CD4-positive, alpha-beta T cell treated with Interleukin-2 at 100 ng/mL for 4 hours (primary cell): ENCODE measurements at regions not wholly inside any gene's neighbourhood (a gene's known extent, or its start where the extent isn't known, plus 50 kb on each side); places are given as distances from the start of the nearest gene placed in this dataset.

Experiments
- DNase-seq: peaks from one replicate; pipeline ENCODE4 v3.0.0-alpha.2; 2020; ENCODE audit warnings: low spot score

GRCh38 chr2:220858101-220858500 lies 714.0 kb downstream of the EPHA4 start:
- DNase-seq: no peak

- no peak for DNase-seq
Measured at GRCh38 chr2:220871909-220872308, 700.2 kb downstream of the EPHA4 start.

GRCh38 chr2:220876080-220876824 lies 695.9 kb downstream of the EPHA4 start:
- no peak for DNase-seq

GRCh38 chr2:220877491-220877890 lies 694.6 kb downstream of the EPHA4 start:
- no peak for DNase-seq

GRCh38 chr2:220877897-220878296 lies 694.2 kb downstream of the EPHA4 start:
- no peak for DNase-seq

GRCh38 chr2:220880623-220881596 lies 691.2 kb downstream of the EPHA4 start:
- no peak for DNase-seq

GRCh38 chr2:220882507-220882906 lies 689.6 kb downstream of the EPHA4 start:
- no peak for DNase-seq

GRCh38 chr2:220885593-220885992 lies 686.5 kb downstream of the EPHA4 start:
- DNase-seq: no peak

- DNase-seq: no peak
Measured at GRCh38 chr2:220887271-220887870, 684.7 kb downstream of the EPHA4 start.

- no peak for DNase-seq
Measured at GRCh38 chr2:220887876-220888275, 684.2 kb downstream of the EPHA4 start.

- DNase-seq: no peak
Measured at GRCh38 chr2:220890931-220891330, 681.2 kb downstream of the EPHA4 start.

- DNase-seq: no peak
Measured at GRCh38 chr2:220891405-220891804, 680.7 kb downstream of the EPHA4 start.

- DNase-seq: no peak
Measured at GRCh38 chr2:220892018-220892634, 680.0 kb downstream of the EPHA4 start.

- no peak for DNase-seq
Measured at GRCh38 chr2:220893411-220893810, 678.7 kb downstream of the EPHA4 start.

- no peak for DNase-seq
Measured at GRCh38 chr2:220894069-220894468, 678.0 kb downstream of the EPHA4 start.

- DNase-seq: no peak
Measured at GRCh38 chr2:220899492-220899891, 672.6 kb downstream of the EPHA4 start.

- DNase-seq: no peak
Measured at GRCh38 chr2:220904015-220904414, 668.1 kb downstream of the EPHA4 start.

- no peak for DNase-seq
Measured at GRCh38 chr2:220913384-220913783, 658.7 kb downstream of the EPHA4 start.

- DNase-seq: no peak
Measured at GRCh38 chr2:220915092-220915623, 656.9 kb downstream of the EPHA4 start.

- no peak for DNase-seq
Measured at GRCh38 chr2:220916931-220917330, 655.2 kb downstream of the EPHA4 start.

- no peak for DNase-seq
Measured at GRCh38 chr2:220930271-220931076, 641.6 kb downstream of the EPHA4 start.
